NCI-H2107 treated with DMSO at 0.1 percent for 48 hours (cell line): ENCODE measurements at regions not wholly inside any gene's neighbourhood (a gene's known extent, or its start where the extent isn't known, plus 50 kb on each side); places are given as distances from the start of the nearest gene placed in this dataset.
"Not testable (repeated sequence)": the region's sequence is repeated elsewhere in the genome, so short reads cannot be mapped to it uniquely, and the experiment has no call there.

Experiments
- DNase-seq: peaks from one replicate; lab custom pipeline; 2025; ENCODE audit not compliant: unreplicated experiment; lab: John Stamatoyannopoulos, UW

- DNase-seq, result no peak
Measured at GRCh38 chr10:2387672-2388071, 650.3 kb upstream of the ADARB2 start.

GRCh38 chr10:2387261-2387660 lies 649.9 kb upstream of the ADARB2 start:
- no peak for DNase-seq

GRCh38 chr10:2380218-2380617 lies 642.9 kb upstream of the ADARB2 start:
- no peak for DNase-seq

- no peak for DNase-seq
Measured at GRCh38 chr10:2367083-2367482, 629.8 kb upstream of the ADARB2 start.

GRCh38 chr10:2366264-2366931 lies 629.1 kb upstream of the ADARB2 start:
- DNase-seq, result no peak

GRCh38 chr10:2362331-2362730 lies 625.0 kb upstream of the ADARB2 start:
- no peak for DNase-seq

GRCh38 chr10:2358586-2358985 lies 621.3 kb upstream of the ADARB2 start:
- DNase-seq, result no peak

- DNase-seq, result no peak
Measured at GRCh38 chr10:2356670-2357069, 619.3 kb upstream of the ADARB2 start.

- no peak for DNase-seq
Measured at GRCh38 chr10:2351566-2351965, 614.2 kb upstream of the ADARB2 start.

- DNase-seq, result no peak
Measured at GRCh38 chr10:2342206-2342605, 604.9 kb upstream of the ADARB2 start.

GRCh38 chr10:2340831-2341647 lies 603.7 kb upstream of the ADARB2 start:
- DNase-seq, result no peak

- no peak for DNase-seq
Measured at GRCh38 chr10:2335626-2336025, 598.3 kb upstream of the ADARB2 start.

- no peak for DNase-seq
Measured at GRCh38 chr10:2334575-2334974, 597.2 kb upstream of the ADARB2 start.

GRCh38 chr10:2329082-2329481 lies 591.8 kb upstream of the ADARB2 start:
- no peak for DNase-seq

- DNase-seq, result no peak
Measured at GRCh38 chr10:2326411-2326810, 589.1 kb upstream of the ADARB2 start.

- DNase-seq, result not testable (repeated sequence)
Measured at GRCh38 chr10:2315045-2315485, 577.7 kb upstream of the ADARB2 start.

GRCh38 chr10:2306081-2306480 lies 568.8 kb upstream of the ADARB2 start:
- DNase-seq, result no peak

GRCh38 chr10:2303169-2303568 lies 565.8 kb upstream of the ADARB2 start:
- DNase-seq, result no peak

GRCh38 chr10:2301227-2301626 lies 563.9 kb upstream of the ADARB2 start:
- no peak for DNase-seq

GRCh38 chr10:2300231-2300630 lies 562.9 kb upstream of the ADARB2 start:
- peak; percentile 43 for DNase-seq

GRCh38 chr10:2296179-2296891 lies 559.0 kb upstream of the ADARB2 start:
- no peak for DNase-seq

GRCh38 chr10:2294739-2295138 lies 557.4 kb upstream of the ADARB2 start:
- DNase-seq, result peak; percentile 12
